Cortex of kidney (tissue), 1 donor: ENCODE measurements at regions not wholly inside any gene's neighbourhood (a gene's known extent, or its start where the extent isn't known, plus 50 kb on each side); places are given as distances from the start of the nearest gene placed in this dataset.
A peak's percentile ranks its signal among the peaks of the same experiment; 100 is the strongest.
"Not testable (repeated sequence)": the region's sequence is repeated elsewhere in the genome, so short reads cannot be mapped to it uniquely, and the experiment has no call there.

Experiments
- DNase-seq: peaks from one replicate; lab custom pipeline; 2025; lab: John Stamatoyannopoulos, UW

DNA sequence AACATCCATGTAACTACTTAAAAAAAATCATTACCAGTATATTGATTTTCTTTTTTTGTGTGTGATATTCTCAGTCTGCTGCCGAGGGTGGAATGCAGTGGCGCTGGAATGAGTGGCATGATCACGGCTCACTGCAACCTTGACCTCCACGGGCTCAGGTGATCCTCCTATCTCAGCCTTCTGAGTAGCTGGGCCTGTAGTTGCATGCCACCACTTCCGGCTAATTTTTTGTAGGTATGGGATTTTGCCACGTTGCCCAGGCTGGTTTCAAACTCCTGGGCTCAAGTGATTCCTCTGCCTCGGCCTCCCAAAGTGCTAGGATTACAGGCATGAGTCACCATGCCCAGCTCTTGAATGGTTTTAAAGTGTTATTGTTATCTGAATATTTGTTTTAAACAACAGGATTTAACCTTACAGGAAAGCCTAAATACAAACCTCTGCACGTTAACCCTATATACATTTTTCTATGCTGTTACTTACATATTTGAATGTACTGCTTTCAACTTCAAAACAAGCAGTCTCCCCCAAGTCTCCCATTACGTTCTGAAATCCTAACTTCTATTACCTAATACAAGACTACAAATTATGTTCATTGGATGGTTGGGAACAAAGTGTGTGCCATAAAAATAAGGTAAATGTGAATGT lies 61.7 kb downstream of the KPNA2 start:
- no peak for DNase-seq

GRCh38 chr17:68099341-68099753 lies 63.8 kb downstream of the KPNA2 start:
- not testable (repeated sequence) for DNase-seq

DNA sequence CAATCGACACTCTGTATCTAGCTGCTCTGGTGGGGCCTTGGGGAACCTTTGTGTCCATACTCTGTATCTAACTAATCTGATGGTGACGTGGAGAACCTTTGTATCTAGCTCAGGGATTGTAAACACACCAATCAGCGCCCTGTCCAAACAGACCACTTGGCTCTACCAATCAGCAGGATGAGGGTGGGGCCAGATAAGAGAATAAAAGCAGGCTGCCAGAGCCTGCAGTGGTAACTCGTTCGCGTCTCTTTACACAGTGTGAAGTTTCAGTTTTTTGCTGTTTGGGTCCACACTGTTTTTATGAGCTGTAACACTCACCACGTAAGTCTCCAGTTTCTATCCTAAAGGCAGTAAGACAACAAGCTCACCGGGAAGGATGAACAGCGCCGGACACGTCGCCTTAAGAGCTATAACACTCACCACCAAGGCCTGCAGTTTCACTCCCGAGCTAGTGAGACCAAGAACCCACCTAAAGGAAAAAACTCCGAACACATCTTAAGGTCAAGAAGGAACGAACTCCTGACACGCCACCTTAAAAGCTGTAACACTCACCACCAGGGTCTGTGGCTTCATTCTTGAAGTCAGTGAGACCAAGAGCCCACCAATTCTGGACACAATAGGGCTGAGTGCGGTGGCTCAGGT lies 64.6 kb downstream of the KPNA2 start:
- DNase-seq = no peak

DNA sequence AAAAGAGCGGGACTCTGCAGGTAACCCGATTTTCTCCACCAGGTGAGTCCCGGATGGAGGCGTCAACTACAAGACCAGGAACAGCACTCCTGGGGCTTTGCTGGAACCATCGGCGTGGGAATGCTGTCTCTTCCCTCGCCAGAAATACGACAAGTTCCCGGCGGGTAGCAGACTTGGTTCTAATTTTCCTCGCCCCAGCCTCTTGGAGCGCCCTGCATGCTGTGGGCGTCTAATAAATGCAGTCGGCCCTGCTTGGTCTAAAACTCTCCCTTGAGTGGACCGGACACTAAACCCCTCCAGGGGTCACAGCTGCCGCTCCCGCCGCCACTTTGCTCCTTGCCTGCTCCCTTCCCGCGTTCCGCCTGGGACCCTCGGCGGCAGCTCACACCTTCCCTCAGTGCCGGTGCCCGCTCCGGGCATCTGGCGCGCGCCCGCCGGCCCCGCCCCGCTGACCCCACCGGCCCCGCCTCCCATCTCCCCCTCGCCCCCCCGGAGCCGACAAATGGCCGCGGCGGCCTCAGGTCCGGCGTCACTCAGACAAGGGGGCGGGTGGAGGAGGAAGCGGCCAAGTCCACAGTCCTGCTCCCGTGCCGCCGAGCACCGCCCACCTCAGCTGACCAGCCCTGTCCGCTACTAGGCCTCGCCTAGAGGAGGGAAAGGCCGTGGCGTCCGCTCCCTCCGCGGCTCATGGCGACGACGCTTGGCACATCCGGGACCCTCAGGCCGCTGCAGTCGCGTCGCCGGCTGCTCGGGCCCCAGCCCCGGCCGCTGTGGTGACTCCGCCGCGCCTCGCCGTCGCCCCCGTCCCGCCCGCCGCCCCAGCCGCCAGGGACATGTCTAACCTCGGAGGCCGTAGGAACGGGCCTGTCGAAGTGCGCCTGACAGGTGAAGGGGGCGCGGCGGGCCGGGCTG lies 65.8 kb downstream of the KPNA2 start:
- DNase-seq = peak; percentile 74

GRCh38 chr17:68101987-68102314 lies 66.4 kb downstream of the KPNA2 start:
- no peak for DNase-seq

DNA sequence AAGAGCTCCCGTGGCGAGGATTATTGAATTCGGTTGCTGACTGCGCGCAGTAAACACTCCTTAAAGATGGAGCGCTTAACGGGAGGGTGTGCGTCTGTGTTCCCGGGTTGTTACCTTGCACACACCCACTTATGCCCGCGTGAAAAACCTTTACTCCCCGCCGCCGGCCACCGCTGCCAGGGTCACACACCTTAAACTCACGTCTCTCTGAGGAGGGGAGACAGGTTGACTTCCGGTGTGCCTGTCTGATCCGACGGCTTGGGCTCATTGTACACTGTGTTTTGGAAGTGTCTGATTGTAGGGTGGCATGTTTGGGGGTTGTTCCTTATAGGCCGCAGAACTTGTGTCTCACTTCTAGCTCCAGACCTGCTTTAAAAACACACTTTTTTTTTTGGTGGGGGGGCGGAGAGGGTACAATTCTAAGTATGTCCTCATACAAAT lies 66.8 kb downstream of the KPNA2 start:
- DNase-seq = no peak

- DNase-seq = no peak
Observed at GRCh38 chr17:68103148-68103547, 67.6 kb downstream of the KPNA2 start.

DNA sequence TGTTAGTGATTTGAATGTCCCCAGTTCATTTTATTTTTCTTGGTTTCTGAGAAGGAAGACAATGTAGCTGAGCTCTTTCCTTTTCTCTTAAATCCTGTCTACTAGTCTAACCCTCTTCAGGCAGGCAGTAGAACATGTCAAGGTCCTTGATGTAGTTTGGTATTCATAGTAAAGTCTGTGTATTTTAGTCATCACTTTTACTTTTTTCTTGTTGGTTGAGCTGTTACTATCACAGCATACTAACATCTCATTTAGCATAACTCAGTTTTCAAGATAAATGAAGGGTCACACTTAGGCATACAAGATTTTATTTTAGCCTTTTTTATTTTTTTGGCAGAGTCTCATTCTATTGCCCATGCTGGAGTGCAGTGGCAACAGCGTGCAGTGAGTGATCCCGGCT lies 70.5 kb downstream of the KPNA2 start:
- DNase-seq = no peak

- no peak for DNase-seq
Observed at GRCh38 chr17:68107373-68107772, 71.8 kb downstream of the KPNA2 start.

GRCh38 chr17:68108313-68109000 lies 72.9 kb downstream of the KPNA2 start:
- DNase-seq = no peak

DNA sequence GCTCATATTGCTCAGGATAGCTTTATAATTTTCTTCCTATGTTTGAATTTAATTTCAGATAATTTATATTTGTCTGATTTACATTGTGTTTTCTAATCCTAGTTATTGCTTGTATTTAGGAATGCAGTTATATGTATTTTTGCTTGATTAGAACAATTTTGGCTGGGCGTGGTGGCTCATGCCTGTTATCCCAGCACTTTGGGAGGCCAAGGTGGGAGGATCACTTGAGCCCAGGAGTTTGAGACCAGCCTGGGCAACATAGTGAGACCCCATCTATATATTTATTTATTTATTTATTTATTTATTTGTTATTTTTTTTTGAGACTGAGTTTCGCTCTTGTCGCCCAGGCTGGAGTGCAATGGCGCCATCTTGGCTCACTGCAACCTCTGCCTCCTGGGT lies 73.9 kb downstream of the KPNA2 start:
- not testable (repeated sequence) for DNase-seq

- not testable (repeated sequence) for DNase-seq
Observed at GRCh38 chr17:68116211-68116610, 80.7 kb downstream of the KPNA2 start.

GRCh38 chr17:68122587-68122986 lies 87.1 kb downstream of the KPNA2 start:
- DNase-seq = no peak

GRCh38 chr17:68125111-68125870 lies 89.8 kb downstream of the KPNA2 start:
- DNase-seq = no peak

DNA sequence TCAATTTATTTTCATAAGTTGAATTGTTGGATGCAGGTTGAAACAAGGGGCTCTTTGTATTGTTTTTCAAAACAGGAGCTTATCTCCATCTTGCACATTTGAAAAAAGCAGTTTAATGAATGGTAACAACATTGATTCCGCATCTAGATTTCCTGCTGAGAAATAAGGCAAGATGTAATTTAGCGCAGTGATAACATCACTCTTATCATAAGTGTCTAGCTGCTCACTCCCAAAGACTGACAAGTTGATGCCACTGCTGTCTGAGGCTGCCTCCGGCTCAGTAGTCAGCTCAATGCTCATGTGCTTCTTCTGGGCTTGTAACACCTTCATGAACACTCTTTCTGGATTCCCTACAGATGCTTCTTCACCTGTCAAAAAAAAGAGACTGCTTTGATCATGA lies 92.4 kb downstream of the KPNA2 start:
- DNase-seq = no peak

DNA sequence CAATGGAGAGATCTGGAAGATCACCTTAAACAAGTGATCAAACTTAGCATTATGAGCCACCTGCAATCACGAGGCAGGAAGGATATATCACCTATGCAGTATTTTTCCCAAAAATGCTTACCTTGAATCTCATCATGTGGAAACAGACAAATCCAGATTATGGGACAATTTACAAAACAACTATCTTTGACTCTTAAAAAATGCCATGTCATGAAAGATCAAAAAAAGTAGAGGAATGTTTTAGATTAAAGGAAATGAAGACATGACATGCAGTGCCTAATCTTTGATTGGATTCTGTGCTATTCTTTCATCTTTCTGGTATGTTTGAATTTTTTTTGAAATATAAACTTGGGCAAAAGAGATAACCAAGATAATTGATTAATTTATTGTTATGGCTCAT lies 95.9 kb downstream of the KPNA2 start:
- no peak for DNase-seq

GRCh38 chr17:68133346-68134045 lies 98.0 kb downstream of the KPNA2 start:
- no peak for DNase-seq

- no peak for DNase-seq
Observed at GRCh38 chr17:68134046-68134637, 98.6 kb downstream of the KPNA2 start.

DNA sequence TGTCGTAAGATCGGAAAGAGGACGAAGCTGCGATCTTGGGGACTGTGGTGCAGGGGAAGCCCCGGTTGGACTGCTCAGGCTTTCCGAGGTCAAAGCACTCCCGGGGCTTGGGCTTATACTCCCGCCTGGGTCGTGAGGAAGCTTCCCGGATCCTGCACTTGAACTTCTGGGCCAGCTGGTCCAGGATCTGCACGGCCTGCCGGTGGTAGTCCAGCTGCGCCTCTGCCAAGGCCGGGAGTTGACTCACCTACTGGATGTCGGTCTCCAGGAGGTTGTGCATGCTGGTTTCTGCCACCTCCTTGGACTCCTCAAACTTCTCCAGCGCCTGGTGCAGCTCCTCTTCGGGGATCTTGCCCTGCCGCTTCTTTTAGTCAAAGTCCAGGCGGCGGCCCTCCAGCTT lies 99.2 kb downstream of the KPNA2 start:
- DNase-seq = no peak

GRCh38 chr17:68135141-68135887 lies 99.8 kb downstream of the KPNA2 start:
- DNase-seq = no peak
